ENCODE measurements at regions not wholly inside any gene's neighbourhood (a gene's known extent, or its start where the extent isn't known, plus 50 kb on each side); places are given as distances from the start of the nearest gene placed in this dataset.

DNA sequence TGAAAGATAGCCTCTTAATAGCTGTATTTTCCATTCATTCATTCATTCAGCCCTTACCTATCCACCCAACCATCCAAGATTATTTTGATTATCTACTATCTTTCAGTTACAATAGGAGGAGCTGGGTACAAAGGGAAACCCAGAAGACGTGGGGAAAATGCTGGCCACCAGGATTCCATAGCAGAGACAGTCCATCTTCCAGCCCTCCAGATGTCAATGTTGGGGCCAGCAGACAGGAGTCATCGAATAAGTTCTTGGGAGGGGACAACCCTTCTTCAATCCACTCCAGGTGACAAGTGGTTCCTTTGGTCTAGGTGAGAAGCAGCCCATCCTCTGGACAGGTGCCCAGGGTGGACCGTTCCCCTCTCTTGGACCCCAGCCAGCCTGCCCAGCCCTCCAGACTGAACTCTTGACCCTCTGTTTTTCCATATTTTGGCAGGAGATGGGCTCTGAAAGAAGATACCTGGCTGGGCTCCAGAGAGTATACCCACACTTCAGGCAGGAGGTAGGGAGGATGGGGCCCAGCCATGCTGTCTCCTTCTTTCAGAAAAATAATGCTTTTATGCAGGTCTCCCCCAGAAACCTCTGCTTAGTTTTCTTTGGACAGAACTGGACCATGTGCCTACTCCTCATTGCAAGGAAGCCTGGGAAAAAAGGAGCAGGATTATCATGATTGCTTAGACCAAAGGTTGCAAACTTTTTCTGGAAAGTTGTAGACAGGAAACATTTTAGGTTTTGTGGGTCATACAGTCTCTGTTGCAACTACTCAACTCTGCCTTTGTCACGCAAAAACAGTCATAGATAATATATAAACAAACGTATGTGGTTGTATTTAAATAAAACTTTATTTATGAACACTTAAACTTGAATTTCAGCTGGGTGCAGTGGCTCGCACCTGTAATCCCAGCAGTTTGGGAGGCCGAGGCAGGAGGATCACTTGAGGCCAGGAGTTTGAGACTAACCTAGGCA lies 95.5 kb upstream of the SMNDC1 start:
- TF ChIP-seq, protein P1, sequence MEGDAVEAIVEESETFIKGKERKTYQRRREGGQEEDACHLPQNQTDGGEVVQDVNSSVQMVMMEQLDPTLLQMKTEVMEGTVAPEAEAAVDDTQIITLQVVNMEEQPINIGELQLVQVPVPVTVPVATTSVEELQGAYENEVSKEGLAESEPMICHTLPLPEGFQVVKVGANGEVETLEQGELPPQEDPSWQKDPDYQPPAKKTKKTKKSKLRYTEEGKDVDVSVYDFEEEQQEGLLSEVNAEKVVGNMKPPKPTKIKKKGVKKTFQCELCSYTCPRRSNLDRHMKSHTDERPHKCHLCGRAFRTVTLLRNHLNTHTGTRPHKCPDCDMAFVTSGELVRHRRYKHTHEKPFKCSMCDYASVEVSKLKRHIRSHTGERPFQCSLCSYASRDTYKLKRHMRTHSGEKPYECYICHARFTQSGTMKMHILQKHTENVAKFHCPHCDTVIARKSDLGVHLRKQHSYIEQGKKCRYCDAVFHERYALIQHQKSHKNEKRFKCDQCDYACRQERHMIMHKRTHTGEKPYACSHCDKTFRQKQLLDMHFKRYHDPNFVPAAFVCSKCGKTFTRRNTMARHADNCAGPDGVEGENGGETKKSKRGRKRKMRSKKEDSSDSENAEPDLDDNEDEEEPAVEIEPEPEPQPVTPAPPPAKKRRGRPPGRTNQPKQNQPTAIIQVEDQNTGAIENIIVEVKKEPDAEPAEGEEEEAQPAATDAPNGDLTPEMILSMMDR (IDR thresholded peaks at IDR 0.05): no peak

DNA sequence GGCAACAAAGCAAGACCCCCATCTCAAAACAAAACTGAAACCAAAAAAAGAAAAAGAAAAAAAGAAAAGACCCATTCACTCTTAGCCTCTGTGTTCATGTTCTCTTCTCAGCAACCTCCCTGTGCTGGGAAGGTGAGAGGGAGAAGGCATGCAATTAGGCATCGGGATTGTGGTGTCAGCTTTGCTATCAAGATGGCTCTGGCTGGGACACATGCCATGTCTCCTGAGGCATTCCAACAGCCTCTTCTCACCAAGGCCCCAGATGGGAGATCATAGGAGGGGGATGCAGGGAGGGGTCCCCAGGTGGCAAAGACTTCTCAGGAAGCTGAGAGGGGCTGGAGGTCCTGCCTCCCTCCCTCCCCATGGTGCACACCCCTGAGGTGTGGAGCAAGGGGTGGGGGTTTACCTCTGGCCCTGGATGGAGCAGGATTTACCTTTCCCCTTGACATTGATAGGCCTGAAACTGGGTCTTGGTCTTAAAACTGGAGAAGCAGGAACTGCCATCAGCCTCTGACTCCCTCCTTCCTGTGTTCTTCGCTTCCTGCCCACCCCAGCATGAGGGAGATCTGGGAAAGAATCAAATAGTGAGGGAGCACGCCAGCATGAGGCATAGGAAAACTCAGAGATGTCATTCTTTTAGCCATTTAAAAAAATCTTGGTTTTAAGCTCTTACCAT lies 96.2 kb upstream of the DUSP5 start:
- TF ChIP-seq, protein P1 (IDR thresholded peaks at IDR 0.05): no peak

DNA sequence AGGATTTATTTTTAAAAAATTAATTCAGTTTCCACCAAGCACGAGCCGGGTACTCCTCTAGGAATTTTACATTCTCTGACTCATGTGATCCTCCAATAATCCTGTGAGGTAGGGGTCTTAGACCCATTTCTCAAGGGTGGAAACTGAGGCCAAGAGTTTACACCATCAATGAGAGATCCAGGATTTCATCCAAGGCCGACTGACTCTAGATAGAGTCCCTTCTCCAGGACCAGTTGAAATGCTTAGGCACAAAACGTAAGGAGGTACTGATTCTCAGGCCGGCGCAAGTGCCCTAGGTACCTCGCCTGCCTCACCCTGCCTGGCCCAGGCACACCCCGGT lies 95.7 kb upstream of the DUSP5 start:
- TF ChIP-seq, protein P1 (IDR thresholded peaks at IDR 0.05): no peak

DNA sequence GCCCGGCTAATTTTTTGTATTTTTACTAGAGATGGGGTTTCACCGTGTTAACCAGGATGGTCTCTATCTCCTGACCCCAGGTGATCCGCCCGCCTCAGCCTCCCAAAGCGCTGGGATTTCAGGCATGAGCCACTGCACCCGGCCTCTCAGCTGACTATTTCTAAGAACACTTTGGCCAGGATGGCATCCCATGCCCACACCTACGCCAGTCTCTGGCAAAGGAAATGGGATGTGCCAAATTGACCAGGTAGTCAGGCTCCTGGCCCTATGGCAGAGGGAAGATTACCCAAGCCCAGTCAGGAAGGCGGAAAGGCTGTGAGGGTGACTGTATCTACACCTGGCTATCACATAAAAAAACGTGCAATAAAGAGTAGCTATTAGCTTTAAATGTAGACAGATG lies 94.1 kb upstream of the DUSP5 start:
- TF ChIP-seq, protein P1 (IDR thresholded peaks at IDR 0.05): no peak

DNA sequence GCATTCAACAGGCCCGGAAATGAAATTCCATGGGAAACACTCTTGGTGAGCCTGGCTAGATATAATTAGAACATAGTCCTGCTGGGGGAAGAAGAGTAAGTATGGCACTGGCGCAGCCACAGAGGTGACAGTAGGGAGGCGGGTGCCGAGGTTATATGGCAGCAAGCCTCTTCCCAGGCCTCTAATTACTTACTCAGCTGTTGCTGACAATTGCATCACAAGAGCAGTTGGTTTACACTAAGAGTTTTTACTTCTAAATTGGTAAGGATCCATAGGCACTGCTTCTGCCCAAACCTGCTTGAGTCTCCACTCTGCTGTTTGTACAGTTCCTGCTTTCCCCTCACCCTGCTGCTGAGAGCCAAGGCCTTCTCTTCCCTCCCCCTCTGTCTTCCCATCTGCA lies 93.3 kb upstream of the DUSP5 start:
- TF ChIP-seq, protein P1 (IDR thresholded peaks at IDR 0.05): no peak

DNA sequence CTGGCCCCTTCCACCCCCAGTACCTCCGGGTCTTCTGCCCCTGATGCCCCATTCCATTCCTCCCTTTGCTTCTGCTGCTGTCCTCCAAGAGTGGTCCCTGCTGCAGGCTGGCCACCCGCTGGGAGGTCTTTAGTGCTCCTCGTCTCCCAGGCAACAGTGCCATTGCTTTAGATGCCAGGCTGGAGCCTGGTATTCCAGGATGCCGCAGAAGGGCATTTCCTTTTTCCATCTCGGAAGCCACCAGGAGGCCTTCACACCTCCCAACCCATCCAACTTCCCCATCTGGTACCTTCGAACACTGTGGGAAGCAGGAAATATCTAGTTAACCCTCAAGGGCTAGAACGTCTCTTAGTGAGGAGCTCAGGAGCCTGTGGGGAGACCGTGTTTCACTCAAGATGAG lies 92.9 kb upstream of the DUSP5 start:
- TF ChIP-seq, protein P1 (IDR thresholded peaks at IDR 0.05): no peak

DNA sequence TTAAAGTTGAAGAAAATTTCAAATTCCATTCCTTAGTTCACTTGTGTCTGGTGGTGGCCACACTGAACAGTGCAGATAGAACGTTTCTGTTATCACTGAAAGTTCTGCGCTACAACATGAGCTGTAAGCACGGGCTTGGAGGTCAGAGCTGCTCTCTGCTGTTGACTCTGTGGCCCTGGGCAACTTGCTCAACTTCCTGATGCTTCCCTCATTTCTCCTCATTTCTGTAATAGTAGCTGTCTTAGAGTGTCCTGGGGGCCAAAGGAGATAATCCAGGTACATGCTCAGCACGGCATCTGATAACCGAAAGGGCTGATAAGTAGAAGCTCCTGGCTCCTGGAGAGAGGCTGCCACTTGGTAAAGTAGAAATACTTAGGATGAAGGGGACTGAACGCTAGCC lies 92.3 kb upstream of the DUSP5 start:
- TF ChIP-seq, protein P1 (IDR thresholded peaks at IDR 0.05): no peak

All from LNCAP (cell line).